SK-N-SH (cell line): ENCODE measurements at regions not wholly inside any gene's neighbourhood (a gene's known extent, or its start where the extent isn't known, plus 50 kb on each side); places are given as distances from the start of the nearest gene placed in this dataset.

Source experiments
- RCOR1 ChIP-seq: fragments of 150-350 bp; IDR thresholded peaks from 2 replicates; pipeline ENCODE4 v1.6.1; 2017; ENCODE audit warnings: antibody characterized with exemption, low read length
- TF ChIP-seq, protein P1 (sequence below): fragments of 200-600 bp; sonication (generic); IDR thresholded peaks from 2 replicates; pipeline ENCODE4 v1.6.1; 2017; ENCODE audit warnings: antibody characterized with exemption, mild to moderate bottlenecking, moderate library complexity

DNA sequence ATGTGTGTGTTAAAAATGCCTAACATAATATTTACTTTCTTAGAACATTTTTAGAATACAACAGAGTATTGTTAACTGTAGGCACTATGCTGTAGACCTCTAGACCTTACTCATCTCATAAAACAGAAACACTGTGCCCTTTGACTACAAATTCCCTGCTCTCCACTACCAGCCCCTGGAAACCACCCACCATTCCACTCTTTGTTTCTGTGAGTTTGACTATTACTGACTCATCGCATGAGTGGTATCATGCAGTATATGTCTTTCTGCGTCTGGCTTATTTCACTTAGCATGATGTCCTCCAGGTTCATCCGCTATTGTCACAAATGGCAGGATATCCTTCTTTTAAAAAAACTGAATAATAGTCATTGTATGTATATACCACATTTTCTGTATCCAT lies 216.7 kb upstream of the CFAP20DC start:
- TF ChIP-seq RCOR1, result no peak
- TF ChIP-seq, protein P1, sequence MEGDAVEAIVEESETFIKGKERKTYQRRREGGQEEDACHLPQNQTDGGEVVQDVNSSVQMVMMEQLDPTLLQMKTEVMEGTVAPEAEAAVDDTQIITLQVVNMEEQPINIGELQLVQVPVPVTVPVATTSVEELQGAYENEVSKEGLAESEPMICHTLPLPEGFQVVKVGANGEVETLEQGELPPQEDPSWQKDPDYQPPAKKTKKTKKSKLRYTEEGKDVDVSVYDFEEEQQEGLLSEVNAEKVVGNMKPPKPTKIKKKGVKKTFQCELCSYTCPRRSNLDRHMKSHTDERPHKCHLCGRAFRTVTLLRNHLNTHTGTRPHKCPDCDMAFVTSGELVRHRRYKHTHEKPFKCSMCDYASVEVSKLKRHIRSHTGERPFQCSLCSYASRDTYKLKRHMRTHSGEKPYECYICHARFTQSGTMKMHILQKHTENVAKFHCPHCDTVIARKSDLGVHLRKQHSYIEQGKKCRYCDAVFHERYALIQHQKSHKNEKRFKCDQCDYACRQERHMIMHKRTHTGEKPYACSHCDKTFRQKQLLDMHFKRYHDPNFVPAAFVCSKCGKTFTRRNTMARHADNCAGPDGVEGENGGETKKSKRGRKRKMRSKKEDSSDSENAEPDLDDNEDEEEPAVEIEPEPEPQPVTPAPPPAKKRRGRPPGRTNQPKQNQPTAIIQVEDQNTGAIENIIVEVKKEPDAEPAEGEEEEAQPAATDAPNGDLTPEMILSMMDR, result no peak
